Right ventricle myocardium inferior (tissue), 1 donor: ENCODE measurements at regions not wholly inside any gene's neighbourhood (a gene's known extent, or its start where the extent isn't known, plus 50 kb on each side); places are given as distances from the start of the nearest gene placed in this dataset.
"Not testable (repeated sequence)": the region's sequence is repeated elsewhere in the genome, so short reads cannot be mapped to it uniquely, and the experiment has no call there.

Source experiments
- ATAC-seq: fragments of 200-7000 bp; cut with Tn5 transposase; one replicate; pipeline ENCODE4 v1.9.1; 2020; ENCODE audit warnings: mild to moderate bottlenecking, moderate library complexity
- DNase-seq: peaks from one replicate; pipeline ENCODE4 v3.0.0; 2021; ENCODE audit errors: missing footprints
- intact Hi-C: fragments of 100-400 bp; cut with DNase I; formaldehyde crosslinking; loops from one replicate; pipeline ENCODE4 v1.11.0; 2022
- donor health status: DM: no; HTN: yes; CAD: no; lungs with severe emphysema.

- no peak for ATAC-seq
- no peak for DNase-seq
- intact Hi-C loops: no loop called here
These were observed 112.5 kb upstream of the EMCN start for GRCh38 chr4:100630341-100630740.

DNA sequence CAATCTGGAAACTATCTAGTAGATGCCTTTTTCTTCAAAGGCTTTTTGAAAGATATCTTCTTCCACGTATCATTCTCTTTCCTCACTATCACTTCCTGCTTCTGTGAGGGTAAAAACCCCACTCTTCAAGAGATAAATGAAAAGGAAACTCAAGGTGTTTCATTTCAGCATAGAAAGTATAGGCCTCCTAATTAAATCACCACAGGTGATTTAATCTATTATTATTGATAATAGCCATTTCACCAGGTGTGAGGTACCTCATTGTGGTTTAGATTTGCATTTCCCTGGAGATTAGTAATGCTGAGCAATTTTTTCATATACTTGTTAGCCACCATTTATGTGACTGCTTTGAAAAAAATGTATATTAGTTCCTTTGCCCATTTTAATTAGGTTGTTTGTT lies 92.0 kb upstream of the EMCN start:
- DNase-seq (no peak), ATAC-seq (no peak)
- intact Hi-C loops: no loop called here

- DNase-seq, intact Hi-C loops: not testable (repeated sequence)
These were observed 90.8 kb upstream of the EMCN start for GRCh38 chr4:100608651-100609050.

GRCh38 chr4:100605144-100605543 lies 87.3 kb upstream of the EMCN start:
- DNase-seq: no peak
- intact Hi-C loops: no loop called here
- no peak for ATAC-seq

More at GRCh38 chr4:100608651-100609050, 90.8 kb upstream of the EMCN start:
- ATAC-seq: not testable (repeated sequence)

GRCh38 chr4:100593935-100594334 lies 76.1 kb upstream of the EMCN start:
- DNase-seq (no peak), ATAC-seq (no peak)
- intact Hi-C loops: loop anchor here (5.0 kb wide), 1 partner anchor 48 kb away; no protein-coding TSS in a partner anchor

DNA sequence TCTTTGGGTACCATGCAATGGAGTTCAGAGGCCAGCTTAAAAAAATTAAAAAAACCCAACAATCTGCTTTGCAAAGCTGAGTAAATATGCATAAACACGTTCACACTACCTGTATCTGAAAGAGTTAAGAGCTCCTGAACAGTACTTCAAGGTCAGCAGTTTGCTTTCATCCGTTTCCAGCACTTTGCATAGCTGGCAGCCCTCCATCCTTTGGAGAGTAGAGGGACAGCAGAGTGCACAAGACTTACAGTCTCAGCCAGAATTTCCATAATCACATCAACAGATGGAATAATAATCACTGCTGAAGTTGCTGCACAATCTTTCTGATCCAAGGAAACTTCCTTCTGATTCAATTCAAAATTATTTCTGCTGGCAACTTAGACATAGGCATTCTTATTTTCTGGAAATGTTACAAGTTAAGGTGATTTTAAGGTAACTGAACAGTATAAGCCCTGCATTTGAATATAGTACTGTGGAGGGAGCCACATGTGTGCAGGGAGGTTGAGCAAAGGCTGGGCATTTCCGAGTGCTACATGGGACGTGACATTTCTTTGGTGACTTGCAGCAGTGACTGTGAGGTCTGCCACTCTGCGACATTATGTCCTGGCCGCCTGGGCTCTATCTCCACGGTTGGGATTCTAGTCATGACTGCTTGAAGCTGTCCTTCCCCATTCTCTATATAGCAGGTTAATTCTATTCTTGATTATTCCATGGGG lies 73.5 kb upstream of the EMCN start:
- ATAC-seq (peak; percentile 65), DNase-seq (no peak)
- intact Hi-C loops: loop anchor here (2.0 to 5.0 kb wide), 2 partner anchors 51 to 145 kb away; no protein-coding TSS in a partner anchor

GRCh38 chr4:100590325-100590724 lies 72.5 kb upstream of the EMCN start:
- intact Hi-C loops: loop anchor here (2.0 to 5.0 kb wide), 2 partner anchors 52 to 146 kb away; no protein-coding TSS in a partner anchor
- DNase-seq: no peak
- no peak for ATAC-seq

- intact Hi-C loops: no loop called here
- ATAC-seq: no peak
- no peak for DNase-seq
These were observed 70.3 kb upstream of the EMCN start for GRCh38 chr4:100588076-100588475.

DNA sequence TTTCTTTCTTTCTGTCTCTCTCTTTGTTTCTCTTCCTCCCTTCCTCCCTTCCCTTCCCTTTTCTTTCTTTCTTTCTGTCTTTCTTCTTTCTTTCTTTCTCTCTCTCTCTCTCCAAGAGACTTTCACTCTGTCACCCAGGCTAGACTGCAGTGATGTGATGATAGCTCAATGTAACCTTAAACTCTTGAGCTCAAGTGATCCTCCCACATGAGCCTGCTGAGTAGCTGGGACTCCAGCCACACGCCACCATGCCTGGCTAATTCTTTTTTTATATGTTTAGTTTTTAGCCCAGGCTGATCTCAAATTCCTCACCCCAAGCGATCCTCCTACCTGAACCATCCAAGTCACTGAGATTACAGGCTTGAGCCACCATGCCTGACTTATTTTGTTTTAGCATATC lies 64.3 kb upstream of the EMCN start:
- intact Hi-C loops: no loop called here
- DNase-seq: no peak
- ATAC-seq: no peak

DNA sequence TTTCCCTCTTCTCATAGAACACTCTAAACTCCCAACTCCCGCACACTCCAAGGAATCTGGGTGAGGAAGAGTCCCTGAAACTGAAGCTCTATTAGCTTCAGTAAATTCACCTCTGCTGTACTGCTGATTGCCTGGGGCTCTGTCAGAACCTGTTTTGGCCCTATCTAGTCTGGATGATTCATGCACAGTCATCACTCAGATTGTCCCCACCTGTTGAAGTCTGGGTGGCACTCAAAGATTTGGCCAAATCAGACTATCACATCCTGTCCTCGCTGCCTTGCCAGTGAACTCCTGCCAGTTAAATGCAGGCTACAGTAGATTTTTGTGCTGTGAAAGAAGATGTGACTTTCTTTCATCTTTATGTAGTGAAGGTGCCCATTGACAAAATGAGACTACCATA lies 63.5 kb upstream of the EMCN start:
- ATAC-seq: no peak
- intact Hi-C loops: no loop called here
- DNase-seq: no peak

DNA sequence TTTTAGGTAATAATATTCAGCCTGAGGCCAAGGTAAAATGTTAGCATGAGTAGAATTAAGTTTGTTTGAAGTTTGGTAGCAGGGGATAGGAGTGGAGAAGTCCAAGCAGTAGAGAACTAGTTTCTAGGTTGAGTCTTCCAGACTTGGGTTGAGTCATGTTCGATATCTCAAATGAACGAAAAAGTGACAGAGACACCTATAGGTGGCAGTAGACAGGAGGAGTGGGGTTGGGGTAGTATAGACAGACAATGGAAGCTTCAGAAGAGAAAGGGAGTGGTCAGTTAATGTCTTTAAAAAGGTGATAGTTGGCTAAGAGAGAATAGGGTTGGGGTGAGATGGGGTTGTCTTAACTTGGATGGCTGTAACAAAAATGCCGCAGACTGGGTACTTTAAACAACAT lies 58.7 kb upstream of the EMCN start:
- no peak for ATAC-seq
- intact Hi-C loops: no loop called here
- DNase-seq: no peak

DNA sequence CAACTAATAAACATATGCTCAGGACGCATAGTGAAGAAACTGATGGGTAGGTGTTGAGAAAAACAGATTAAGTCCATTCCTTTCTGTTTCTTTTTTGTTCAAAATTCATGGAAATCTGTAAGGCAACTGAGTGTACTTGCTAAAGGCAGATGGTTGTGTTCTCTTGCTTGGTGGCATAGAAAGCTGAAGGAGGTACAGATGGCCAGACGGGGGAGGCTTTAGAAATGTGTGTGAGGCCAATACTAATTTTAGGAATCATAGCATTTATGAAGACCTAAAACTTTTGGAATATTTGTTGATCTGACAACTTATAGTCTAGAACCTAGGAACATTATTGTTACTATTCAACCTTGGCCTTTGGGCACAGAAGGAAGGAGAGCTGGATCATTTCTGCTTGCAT lies 56.8 kb upstream of the EMCN start:
- DNase-seq: no peak
- ATAC-seq: no peak
- intact Hi-C loops: no loop called here

DNA sequence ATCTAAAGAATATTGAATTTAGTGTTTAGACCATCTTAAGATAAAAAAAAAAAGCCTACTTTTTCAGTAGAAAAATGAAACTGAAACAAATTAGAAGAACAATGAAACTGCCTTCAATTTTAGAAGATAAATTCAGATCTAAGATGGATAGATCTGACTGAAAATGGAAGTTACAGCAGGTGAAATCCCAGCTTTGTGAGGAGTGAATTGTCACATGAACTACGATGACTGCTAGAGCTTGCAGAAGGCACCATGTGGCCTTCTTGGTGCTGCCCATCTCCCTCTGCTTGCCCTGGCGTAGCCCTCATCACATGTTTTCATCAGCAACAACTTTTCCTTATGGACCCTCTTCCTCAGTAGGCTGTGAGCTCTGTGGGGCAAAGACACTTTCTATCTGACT lies 51.4 kb upstream of the EMCN start:
- intact Hi-C loops: no loop called here
- DNase-seq (no peak), ATAC-seq (no peak)
